Transverse colon (tissue), 4 donors: ENCODE measurements at regions not wholly inside any gene's neighbourhood (a gene's known extent, or its start where the extent isn't known, plus 50 kb on each side); places are given as distances from the start of the nearest gene placed in this dataset.

Experiments used
- DNase-seq: peaks from one replicate; pipeline ENCODE4 v3.0.0-alpha.2; 2019
- H3K27ac ChIP-seq, 4 donors: fragments of 200-600 bp; sonication (generic); 2 replicates each; pipeline ENCODE4 v1.5.1; 2016 to 2018; ENCODE audit warnings: inconsistent platforms in 4 of 4
- H3K27me3 ChIP-seq: fragments of 200-600 bp; sonication (generic); 2 replicates; pipeline ENCODE4 v1.5.1; 2017; ENCODE audit warnings: inconsistent platforms
- H3K36me3 ChIP-seq, 4 donors: fragments of 200-600 bp; sonication (generic); 2 replicates each; pipeline ENCODE4 v1.5.1; 2017 to 2019; ENCODE audit warnings: inconsistent platforms in 4 of 4
- H3K4me1 ChIP-seq, 4 donors: fragments of 200-600 bp; sonication (generic); 2 replicates each; pipeline ENCODE4 v1.5.1; 2017 to 2020; ENCODE audit warnings: inconsistent platforms in 4 of 4
- H3K4me3 ChIP-seq, 4 donors: fragments of 200-600 bp; sonication (generic); 1 replicate in 1 of 4; 2 replicates in 3 of 4; pipeline versions ENCODE4 v1.5.1 to v1.6.1; 2017 to 2019; ENCODE audit warnings: inconsistent platforms in 4 of 4
- H3K9me3 ChIP-seq, 2 donors: fragments of 200-600 bp; sonication (generic); 2 replicates each; pipeline ENCODE4 v1.5.1; 2017 to 2019; ENCODE audit warnings: inconsistent platforms in 2 of 2
- EP300 ChIP-seq: sonication (generic); formaldehyde crosslinking; IDR thresholded peaks from one replicate; pipeline ENCODE4 v1.6.1; 2017; ENCODE audit warnings: antibody characterized with exemption, low read depth
- POLR2A ChIP-seq: fragments of 450-650 bp; IDR thresholded peaks from one replicate; pipeline ENCODE4 v1.6.1; 2016; ENCODE audit warnings: antibody characterized with exemption, mild to moderate bottlenecking, moderate library complexity
- POLR2AphosphoS5 ChIP-seq, 3 donors: sonication (generic); formaldehyde crosslinking; IDR thresholded peaks; one replicate each; pipeline ENCODE4 v1.6.1; 2016; ENCODE audit warnings: antibody characterized with exemption in 3 of 3
- WGBS, 2 donors: methylation state at CpG; one replicate each; pipeline ENCODE4 v1.1.5; 2018; ENCODE audit warnings: low coverage in 1 of 2; 5-methylcytosine and 5-hydroxymethylcytosine counted together
- in situ Hi-C, 4 donors: fragments of 200-750 bp; cut with MboI; loops; one replicate each; pipeline versions ENCODE4 v1.15.0 to v1.15.1; 2017; ENCODE audit warnings: low sequenced_read_pairs in 3 of 4, low pct_ligation_motif_present in 1 of 4, low pct_unique_long_range_greater_than_20kb in 1 of 4
- intact Hi-C: fragments of 100-400 bp; cut with DNase I; formaldehyde crosslinking; loops from one replicate; pipeline ENCODE4 v1.15.1; 2023; ENCODE audit warnings: low total_unique reads
- TF ChIP-seq, protein P1 (sequence below), 5 experiments: fragments of 200-600 bp in 3 of 5; fragments of 450-650 bp in 2 of 5; sonication (generic) in 3 of 5; IDR thresholded peaks; 1 replicate in 2 of 5; 2 replicates in 3 of 5; pipeline ENCODE4 v1.5.1; 2016 to 2017; ENCODE audit warnings: antibody characterized with exemption in 5 of 5, inconsistent platforms in 3 of 5, mild to moderate bottlenecking in 2 of 5, moderate library complexity in 1 of 5

DNA sequence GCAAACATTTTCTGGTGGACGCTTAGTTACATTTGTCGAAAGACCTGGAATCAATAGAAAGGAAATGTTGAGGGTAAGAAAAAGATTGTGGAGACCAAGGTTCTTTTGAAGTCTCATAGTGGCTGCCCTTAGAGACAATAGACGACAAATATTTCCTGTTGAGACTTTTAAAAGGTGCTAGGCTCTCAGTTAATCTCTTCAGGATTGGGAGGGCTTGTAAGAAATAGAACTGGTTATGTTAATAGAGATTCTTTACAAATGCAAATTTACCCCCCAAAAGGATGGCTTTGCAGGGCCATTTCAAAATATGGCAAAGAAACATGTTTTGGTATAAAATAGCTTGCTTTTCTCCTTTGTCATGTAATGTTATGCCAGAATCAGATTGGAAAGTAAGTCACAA is 428.2 kb upstream of the CTNND2 start:
- Histone ChIP-seq H3K4me1 (no peaks in the 10 kb centered on the region), H3K36me3 (no peaks in the 10 kb centered on the region), H3K27ac (no peak overlapping the region), H3K27me3 (no peaks in the 10 kb centered on the region), H3K4me3 (no peak overlapping the region), H3K9me3 (peaks cover 0 to 4% of the 10 kb centered on the region in 2 donors)
- in situ Hi-C loops, result no loop called here
- intact Hi-C loops, result no loop called here
- no peak for DNase-seq
- TF ChIP-seq POLR2A, result no peak
- TF ChIP-seq, protein P1, sequence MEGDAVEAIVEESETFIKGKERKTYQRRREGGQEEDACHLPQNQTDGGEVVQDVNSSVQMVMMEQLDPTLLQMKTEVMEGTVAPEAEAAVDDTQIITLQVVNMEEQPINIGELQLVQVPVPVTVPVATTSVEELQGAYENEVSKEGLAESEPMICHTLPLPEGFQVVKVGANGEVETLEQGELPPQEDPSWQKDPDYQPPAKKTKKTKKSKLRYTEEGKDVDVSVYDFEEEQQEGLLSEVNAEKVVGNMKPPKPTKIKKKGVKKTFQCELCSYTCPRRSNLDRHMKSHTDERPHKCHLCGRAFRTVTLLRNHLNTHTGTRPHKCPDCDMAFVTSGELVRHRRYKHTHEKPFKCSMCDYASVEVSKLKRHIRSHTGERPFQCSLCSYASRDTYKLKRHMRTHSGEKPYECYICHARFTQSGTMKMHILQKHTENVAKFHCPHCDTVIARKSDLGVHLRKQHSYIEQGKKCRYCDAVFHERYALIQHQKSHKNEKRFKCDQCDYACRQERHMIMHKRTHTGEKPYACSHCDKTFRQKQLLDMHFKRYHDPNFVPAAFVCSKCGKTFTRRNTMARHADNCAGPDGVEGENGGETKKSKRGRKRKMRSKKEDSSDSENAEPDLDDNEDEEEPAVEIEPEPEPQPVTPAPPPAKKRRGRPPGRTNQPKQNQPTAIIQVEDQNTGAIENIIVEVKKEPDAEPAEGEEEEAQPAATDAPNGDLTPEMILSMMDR (IDR thresholded peaks at IDR 0.05), result no peak
- no peak for TF ChIP-seq EP300
- no peak for TF ChIP-seq POLR2AphosphoS5 (IDR thresholded peaks at IDR 0.05)
- WGBS, 2 donors, result 25 to 53% methylated on average over 3 of the region's 3 CpGs

DNA sequence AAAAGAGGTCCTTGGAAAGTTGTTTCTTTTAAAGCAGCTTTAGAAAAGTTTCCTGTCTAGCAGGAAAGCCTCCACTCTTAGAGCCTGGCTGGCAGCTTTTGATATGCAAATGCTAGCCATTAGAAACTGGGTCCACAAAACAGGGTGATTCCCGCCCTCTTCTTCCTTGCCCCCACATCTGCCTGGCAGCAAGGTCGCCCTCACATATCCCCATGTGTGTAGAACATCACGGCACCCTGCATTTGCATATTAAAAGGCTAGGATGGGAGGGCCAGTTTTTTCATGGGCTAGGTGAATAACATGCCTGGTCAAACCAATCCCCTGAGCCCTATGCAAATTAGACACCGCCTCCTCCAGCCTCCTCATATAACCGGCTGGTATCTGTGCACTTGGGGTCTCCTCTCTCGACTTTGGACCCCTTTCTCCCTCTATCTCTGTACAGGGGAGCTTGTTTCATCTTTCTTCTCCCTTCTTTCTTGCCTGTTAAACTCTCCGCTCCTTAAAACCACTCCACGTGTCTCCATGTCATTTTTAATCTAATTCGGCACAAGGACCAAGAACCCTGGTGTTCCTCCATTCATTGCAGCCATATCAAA is 426.8 kb upstream of the CTNND2 start:
- no peak for DNase-seq
- no peak for TF ChIP-seq EP300
- TF ChIP-seq POLR2A, result no peak
- TF ChIP-seq POLR2AphosphoS5 (IDR thresholded peaks at IDR 0.05), result no peak
- TF ChIP-seq, protein P1 (IDR thresholded peaks at IDR 0.05), result no peak
- WGBS, 2 donors, result 65 to 69% methylated on average over 4 to 9 of the region's 9 CpGs
- H3K36me3 ChIP-seq, result no peaks in the 10 kb centered on the region
- H3K4me1 ChIP-seq, result no peaks in the 10 kb centered on the region
- H3K4me3 ChIP-seq, result no peak overlapping the region
- no peak overlapping the region for H3K27ac ChIP-seq
- in situ Hi-C loops (no loop called here), intact Hi-C loops (no loop called here)
- H3K27me3 ChIP-seq, result no peaks in the 10 kb centered on the region
- H3K9me3 ChIP-seq, result peaks cover 0 to 4% of the 10 kb centered on the region in 2 donors

DNA sequence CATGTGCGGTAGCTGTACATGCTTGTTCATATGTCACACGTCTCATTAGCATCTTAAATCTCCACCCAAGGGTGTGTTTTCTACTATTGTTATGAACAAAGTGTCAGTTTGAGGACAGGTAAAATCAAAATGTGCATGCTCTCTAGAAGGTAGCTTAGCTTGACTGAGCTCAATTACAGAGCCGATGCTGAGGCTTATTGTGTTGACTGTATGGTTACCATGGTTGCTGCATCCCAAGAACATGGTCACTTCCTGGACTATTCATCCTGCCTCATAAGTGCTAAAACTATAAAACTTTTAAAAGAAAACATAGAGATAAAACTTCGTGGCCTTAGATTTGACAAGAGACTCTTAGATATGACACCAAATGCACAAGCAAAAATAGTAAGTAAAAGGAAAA is 426.1 kb upstream of the CTNND2 start:
- Histone ChIP-seq H3K27ac (no peak overlapping the region), H3K4me1 (no peaks in the 10 kb centered on the region), H3K27me3 (no peaks in the 10 kb centered on the region), H3K36me3 (no peaks in the 10 kb centered on the region), H3K9me3 (peaks cover 3 to 4% of the 10 kb centered on the region in 2 donors), H3K4me3 (no peak overlapping the region)
- in situ Hi-C loops (no loop called here), intact Hi-C loops (no loop called here)
- TF ChIP-seq POLR2A, result no peak
- no peak for TF ChIP-seq EP300
- no peak for TF ChIP-seq POLR2AphosphoS5 (IDR thresholded peaks at IDR 0.05)
- TF ChIP-seq, protein P1 (IDR thresholded peaks at IDR 0.05), result no peak
- 25 to 62% methylated on average over 2 to 4 of the region's 4 CpGs for WGBS, 2 donors
- no peak for DNase-seq

DNA sequence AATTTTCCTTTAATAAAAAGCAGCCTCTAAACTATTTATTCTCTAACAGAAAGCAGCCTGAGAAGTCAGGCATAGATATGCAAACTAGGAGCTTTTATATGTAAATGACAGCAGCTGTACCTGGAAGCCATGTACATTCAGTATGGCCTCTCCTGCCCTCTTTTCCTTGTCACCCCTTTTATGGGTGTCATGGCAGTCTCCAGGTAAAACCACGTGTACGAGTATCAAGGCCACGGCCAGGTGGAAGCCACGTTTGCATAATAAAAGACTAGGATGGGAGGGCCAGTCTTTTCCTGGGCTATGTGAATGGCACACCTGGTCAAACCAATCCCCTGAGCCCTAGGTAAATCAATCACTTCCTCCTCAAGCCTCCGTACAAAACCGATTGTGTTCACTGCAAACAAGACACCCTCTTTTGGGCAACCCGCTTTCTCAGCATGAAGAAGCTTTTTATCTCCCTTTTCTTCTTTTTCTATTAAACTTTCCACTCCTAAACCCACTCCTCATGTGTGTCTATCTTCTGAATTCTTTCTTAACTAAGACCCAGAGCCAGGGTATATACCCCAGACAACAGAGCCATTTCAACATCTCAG is 419.5 kb upstream of the CTNND2 start:
- WGBS, 2 donors, result 52% methylated on average over 3 to 7 of the region's 7 CpGs
- Histone ChIP-seq H3K9me3 (peaks cover 0 to 3% of the 10 kb centered on the region in 2 donors), H3K27ac (no peak overlapping the region), H3K4me3 (no peak overlapping the region), H3K27me3 (no peaks in the 10 kb centered on the region), H3K4me1 (no peaks in the 10 kb centered on the region), H3K36me3 (no peaks in the 10 kb centered on the region)
- in situ Hi-C loops, result no loop called here
- TF ChIP-seq POLR2AphosphoS5 (IDR thresholded peaks at IDR 0.05), result no peak
- TF ChIP-seq, protein P1 (IDR thresholded peaks at IDR 0.05), result no peak
- no peak for DNase-seq
- intact Hi-C loops, result no loop called here
